ENCODE measurements at regions not wholly inside any gene's neighbourhood (a gene's known extent, or its start where the extent isn't known, plus 50 kb on each side); places are given as distances from the start of the nearest gene placed in this dataset.
A peak's percentile ranks its signal among the peaks of the same experiment; 100 is the strongest.
"Not testable (repeated sequence)": the region's sequence is repeated elsewhere in the genome, so short reads cannot be mapped to it uniquely, and the experiment has no call there.

GRCh38 chr12:127592245-127592644, 674.7 kb upstream of the TMEM132C start:
- DNase-seq, result no peak

- DNase-seq, result no peak
These were observed 672.5 kb upstream of the TMEM132C start for GRCh38 chr12:127594351-127594970.

DNA sequence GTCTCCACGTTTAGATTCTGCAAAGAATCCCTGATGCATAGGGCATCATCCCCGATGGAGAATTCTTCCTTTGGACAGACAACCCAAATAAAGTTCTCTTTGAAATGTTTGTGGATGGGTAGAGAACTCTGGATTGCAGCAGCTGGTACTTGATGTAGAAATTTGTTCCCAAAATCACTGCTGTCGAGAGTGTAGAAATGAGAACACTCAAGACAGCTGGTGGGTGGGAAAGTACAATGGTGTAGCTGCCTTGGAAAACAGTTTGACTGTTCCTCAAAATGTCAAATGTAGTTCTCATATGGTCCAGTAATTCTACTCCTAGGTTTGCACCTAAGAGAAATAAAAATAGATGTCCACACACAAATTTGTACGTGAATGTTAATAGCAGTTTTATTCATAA, 671.5 kb upstream of the TMEM132C start:
- DNase-seq, result no peak

- no peak for DNase-seq
These were observed 670.1 kb upstream of the TMEM132C start for GRCh38 chr12:127596891-127597290.

GRCh38 chr12:127599436-127599835, 667.5 kb upstream of the TMEM132C start:
- DNase-seq, result no peak

- DNase-seq, result no peak
These were observed 666.8 kb upstream of the TMEM132C start for GRCh38 chr12:127600211-127600610.

GRCh38 chr12:127606476-127607015, 660.4 kb upstream of the TMEM132C start:
- no peak for DNase-seq

- DNase-seq, result no peak
These were observed 659.7 kb upstream of the TMEM132C start for GRCh38 chr12:127607146-127607725.

DNA sequence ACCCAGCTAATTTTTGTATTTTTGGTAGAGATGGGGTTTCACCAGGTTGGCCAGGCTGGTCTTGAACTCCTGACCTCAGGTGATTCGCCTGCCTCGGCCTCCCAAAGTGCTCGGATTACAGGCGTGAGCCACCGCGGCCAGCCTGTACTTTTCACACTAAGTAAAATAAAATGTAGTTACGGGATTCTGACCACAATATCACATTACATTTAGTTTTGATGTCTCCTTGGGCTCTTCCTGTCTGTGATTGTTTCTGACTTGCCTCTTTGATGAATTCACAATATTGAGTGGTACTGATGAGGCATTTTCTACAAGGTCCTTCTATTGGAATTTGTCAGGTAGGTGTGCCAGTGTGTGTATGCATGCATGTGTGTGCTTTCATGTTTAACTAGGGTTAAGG, 658.6 kb upstream of the TMEM132C start:
- not testable (repeated sequence) for DNase-seq

DNA sequence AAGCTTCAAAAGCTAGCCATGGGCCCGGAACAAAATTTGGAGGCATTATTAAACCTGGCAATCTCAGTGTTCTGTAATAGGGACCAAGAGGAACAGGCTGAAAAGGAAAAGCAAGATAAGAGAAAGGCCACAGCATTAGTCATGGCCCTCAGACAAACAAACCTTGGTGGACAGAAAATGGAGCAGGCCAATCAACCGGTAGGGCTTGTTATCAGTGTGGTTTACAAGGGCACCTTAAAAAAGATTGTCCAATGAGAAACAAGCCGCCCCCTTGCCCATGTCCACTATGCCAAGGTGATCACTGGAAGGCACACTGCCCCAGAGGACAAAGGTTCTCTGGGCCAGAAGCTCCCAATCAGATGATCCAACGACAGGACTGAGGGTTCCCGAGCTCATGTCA, 653.9 kb upstream of the TMEM132C start:
- no peak for DNase-seq

DNA sequence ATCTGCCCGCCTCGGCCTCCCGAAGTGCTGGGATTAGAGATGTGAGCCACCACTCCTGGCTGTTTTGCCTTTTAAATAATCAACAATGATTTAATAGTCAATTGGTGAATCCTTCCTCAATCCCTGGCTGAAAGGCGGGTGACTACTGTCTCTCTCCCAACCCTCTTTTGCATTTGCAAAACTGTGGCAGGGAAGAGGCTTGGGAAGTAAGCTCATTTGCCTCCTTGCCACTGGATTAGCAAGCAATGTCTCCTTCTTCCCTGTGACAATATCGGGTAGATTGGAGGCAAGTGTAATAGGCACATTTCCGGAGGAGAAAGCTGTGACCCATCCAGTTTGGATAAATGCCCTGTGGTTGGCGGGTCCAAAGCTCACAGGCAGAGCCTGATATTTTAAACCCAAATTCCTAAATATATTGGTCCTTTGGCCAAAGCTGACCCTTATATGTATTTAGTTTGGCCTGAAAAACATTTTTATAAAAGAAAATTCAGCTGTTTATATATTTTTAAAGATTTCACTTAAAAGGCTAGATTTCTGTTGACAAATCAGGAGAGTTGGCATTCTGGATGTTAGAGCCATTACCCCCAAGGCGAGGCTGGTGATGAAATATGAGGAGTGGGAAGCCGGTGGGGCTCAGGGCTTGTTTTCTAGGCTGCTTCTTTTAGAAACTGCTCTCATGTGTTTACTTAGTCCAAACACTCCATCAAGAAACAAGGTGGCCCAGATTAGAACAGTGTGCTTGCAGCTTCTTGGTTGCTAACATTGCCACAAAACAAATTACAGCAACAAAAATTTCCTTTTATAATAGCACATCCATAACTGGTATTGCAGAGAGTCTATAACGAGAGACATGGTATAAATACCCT, 646.9 kb upstream of the TMEM132C start:
- DNase-seq, result peak; percentile 77

GRCh38 chr12:127620735-127621355, 646.1 kb upstream of the TMEM132C start:
- peak; percentile 91 for DNase-seq

- no peak for DNase-seq
These were observed 645.6 kb upstream of the TMEM132C start for GRCh38 chr12:127621366-127621765.

- DNase-seq, result no peak
These were observed 643.6 kb upstream of the TMEM132C start for GRCh38 chr12:127623362-127623761.

DNA sequence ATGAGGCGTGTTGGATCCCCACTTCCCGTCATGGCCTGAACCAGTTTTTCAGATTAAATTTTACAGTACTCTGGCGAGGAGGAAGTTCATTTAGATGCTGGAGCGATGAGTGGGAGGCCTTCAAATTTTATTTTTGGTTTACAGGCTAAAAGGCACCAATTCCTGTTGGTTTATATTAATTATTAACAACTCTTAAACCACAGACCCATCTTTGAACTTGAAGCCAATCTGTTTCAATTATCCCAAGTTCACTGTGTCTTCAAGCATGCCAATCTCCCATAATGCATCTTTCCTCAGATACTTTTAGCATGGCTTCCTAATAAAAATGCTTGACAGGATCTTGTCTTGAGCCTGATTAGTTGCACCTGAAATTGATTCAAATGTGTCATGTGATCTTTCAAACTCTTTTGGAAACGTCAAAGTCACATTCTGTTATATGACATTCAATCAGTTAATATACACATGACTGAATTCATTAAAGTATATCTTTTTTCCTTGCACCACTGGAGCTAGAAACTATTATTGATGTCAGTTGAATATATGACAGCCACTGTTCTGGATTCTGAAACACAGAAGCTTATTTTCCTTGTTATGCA, 641.7 kb upstream of the TMEM132C start:
- no peak for DNase-seq

DNA sequence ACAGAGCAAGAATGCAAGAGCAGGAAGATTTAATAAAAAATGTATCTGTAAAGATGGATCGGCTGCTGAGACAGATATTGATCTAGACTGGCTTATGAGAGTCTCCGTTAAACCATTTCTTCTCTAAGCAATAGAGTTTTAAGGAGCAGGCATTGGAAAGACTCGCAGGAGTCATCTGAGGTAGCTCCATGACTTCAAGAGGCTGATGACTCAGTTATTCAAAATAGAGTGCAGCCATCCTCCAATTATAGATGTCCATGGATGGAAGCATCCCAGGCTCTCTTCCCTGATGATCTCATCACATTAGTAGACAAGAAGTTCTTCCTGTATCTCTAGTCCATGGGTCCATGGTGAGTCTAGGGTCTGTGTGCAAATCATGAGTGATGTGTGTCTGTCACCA, 638.3 kb upstream of the TMEM132C start:
- no peak for DNase-seq

GRCh38 chr12:127629066-127629820, 637.7 kb upstream of the TMEM132C start:
- DNase-seq, result no peak

- DNase-seq, result no peak
These were observed 634.5 kb upstream of the TMEM132C start for GRCh38 chr12:127632461-127632860.

DNA sequence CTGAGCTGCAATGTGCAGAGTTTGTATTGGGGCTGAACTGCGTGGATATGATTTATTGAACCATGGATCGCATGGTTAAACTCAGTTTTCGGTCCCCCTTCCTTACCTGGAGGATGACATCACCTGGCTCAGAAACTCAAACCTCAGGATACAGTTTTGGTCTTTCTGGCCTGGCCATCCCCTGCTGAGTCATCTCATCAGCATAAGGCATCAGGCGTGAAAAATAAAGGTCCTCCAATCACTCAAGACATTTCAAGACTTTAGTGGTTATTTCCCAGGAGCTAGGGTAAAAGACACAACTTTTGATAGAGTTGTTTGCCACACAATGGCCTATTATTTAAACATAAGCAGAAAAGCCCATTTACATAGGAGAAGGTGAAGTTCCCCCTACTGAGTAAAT, 631.1 kb upstream of the TMEM132C start:
- no peak for DNase-seq

- DNase-seq, result no peak
These were observed 630.1 kb upstream of the TMEM132C start for GRCh38 chr12:127636882-127637281.

DNA sequence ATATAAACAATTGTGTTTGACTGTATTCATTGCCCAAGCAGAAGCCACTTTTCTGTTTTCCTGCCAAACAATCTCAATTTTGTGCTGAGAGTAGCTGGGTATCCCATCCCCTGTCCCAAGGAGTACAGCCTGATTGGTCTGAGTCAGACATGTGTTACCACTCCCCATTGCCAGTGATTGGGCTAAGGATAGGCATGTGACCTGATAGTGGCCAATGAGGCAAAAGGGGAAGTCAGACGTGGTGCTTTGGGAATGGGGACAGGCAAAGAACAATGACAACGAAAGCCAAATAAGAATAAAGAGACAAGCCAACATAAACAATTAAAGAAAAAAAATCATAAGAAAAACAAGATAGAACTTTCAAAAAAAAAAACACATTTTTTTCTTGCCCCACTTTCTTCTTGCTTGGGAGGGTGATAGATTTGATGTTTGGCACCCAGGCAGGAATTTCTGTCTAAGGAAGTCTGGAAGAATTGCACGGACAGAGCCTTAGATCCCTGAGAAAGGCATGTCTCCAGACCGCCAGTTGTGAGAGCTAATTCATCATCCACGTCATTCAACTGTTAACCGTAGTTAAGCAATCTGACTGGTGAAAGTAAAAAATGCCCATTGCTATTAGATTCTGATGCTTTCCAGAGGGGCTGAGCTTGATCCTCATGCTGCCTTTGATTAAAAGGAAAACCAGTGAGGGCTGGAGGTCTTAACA, 626.6 kb upstream of the TMEM132C start:
- DNase-seq, result no peak

GRCh38 chr12:127642208-127642607, 624.8 kb upstream of the TMEM132C start:
- DNase-seq, result no peak

Data from NCI-H1092 treated with DMSO at 0.1 percent for 48 hours (cell line).